B cell (primary cell): ENCODE measurements at regions not wholly inside any gene's neighbourhood (a gene's known extent, or its start where the extent isn't known, plus 50 kb on each side); places are given as distances from the start of the nearest gene placed in this dataset.

Source experiments
- ATAC-seq: fragments of 200-7000 bp; cut with Tn5 transposase; one replicate; pipeline ENCODE4 v1.10.0; 2021; ENCODE audit warnings: low read depth, mild to moderate bottlenecking, moderate number of reproducible peaks, moderate library complexity
- CTCF ChIA-PET: fragments of 350-600 bp; sonication (Branson Sonifier 250); formaldehyde crosslinking; loops from one replicate; lab custom pipeline; 2021; ENCODE audit warnings: antibody characterized with exemption, inconsistent platforms; lab: Charles Lee
- POLR2A ChIA-PET: fragments of 350-600 bp; sonication (Branson Sonifier 250); formaldehyde crosslinking; loops from one replicate; lab custom pipeline; 2021; ENCODE audit warnings: antibody characterized with exemption; lab: Charles Lee
- DNase-seq: peaks from one replicate; pipeline ENCODE4 v3.0.0; 2013
- H2AFZ ChIP-seq: 2 replicates; pipeline ENCODE4 v1.6.1; 2012; ENCODE audit warnings: mild to moderate bottlenecking, low read depth, low read length; ENCODE audit not compliant: insufficient read depth, poor library complexity, severe bottlenecking
- H3K27ac ChIP-seq, 2 donors: 1 replicate in 1 of 2; 2 replicates in 1 of 2; pipeline ENCODE4 v1.5.1; 2012 to 2013; ENCODE audit warnings: low read length in 2 of 2, mild to moderate bottlenecking in 2 of 2, moderate library complexity in 1 of 2
- H3K27me3 ChIP-seq, 4 experiments: fragments of 200-600 bp in 1 of 4; sonication (generic) in 1 of 4; replicated peaks in 1 of 4; 1 replicate in 2 of 4; 2 replicates in 2 of 4; pipeline versions ENCODE4 v1.6.1 to v1.7.0; 2013 to 2016; ENCODE audit warnings: low read length in 3 of 4, mild to moderate bottlenecking in 2 of 4, mixed read lengths in 1 of 4, moderate library complexity in 1 of 4; ENCODE audit not compliant: insufficient read depth in 4 of 4, control insufficient read depth in 3 of 4; ENCODE audit errors: control extremely low read depth in 1 of 4
- H3K36me3 ChIP-seq, 2 experiments: replicated peaks in 1 of 2; 1 replicate in 1 of 2; 2 replicates in 1 of 2; pipeline versions ENCODE4 v1.6.1 to v1.7.1; 2013; ENCODE audit warnings: low read length in 1 of 2; ENCODE audit not compliant: insufficient read depth in 2 of 2, control insufficient read depth in 1 of 2; ENCODE audit errors: control extremely low read depth in 1 of 2, extremely low read depth in 1 of 2
- H3K4me1 ChIP-seq, 2 donors: fragments of 200-600 bp in 1 of 2; sonication (generic) in 1 of 2; 1 replicate in 1 of 2; 2 replicates in 1 of 2; pipeline versions ENCODE4 v1.5.1 to v1.6.1; 2013 to 2017; ENCODE audit warnings: low read length in 2 of 2; ENCODE audit not compliant: control insufficient read depth in 2 of 2, insufficient read depth in 2 of 2
- H3K4me2 ChIP-seq: replicated peaks from 2 replicates; pipeline ENCODE3; 2012; ENCODE audit warnings: mild to moderate bottlenecking, low read depth, low read length; ENCODE audit not compliant: poor library complexity, severe bottlenecking
- H3K4me3 ChIP-seq, 5 experiments: fragments of 200-600 bp in 1 of 5; sonication (generic) in 1 of 5; 1 replicate in 3 of 5; 2 replicates in 2 of 5; pipeline versions ENCODE4 v1.5.1 to v1.7.0; 2011 to 2016; ENCODE audit warnings: low read length in 4 of 5, mild to moderate bottlenecking in 4 of 5, low read depth in 2 of 5, control low read depth in 1 of 5, moderate library complexity in 1 of 5; ENCODE audit not compliant: insufficient read depth in 1 of 5; ENCODE audit errors: control extremely low read depth in 1 of 5, extremely low read depth in 1 of 5
- H3K79me2 ChIP-seq: fragments of 200-600 bp; sonication (generic); one replicate; pipeline ENCODE4 v1.6.0; 2016; ENCODE audit warnings: low read length; ENCODE audit not compliant: control insufficient read depth, insufficient read depth
- H3K9ac ChIP-seq: fragments of 200-600 bp; sonication (generic); 2 replicates; pipeline ENCODE4 v1.6.1; 2017; ENCODE audit warnings: mild to moderate bottlenecking, low read length, moderate library complexity
- H3K9me3 ChIP-seq, 3 donors: one replicate each; pipeline versions ENCODE4 v1.6.1 to v1.7.1; 2013; ENCODE audit warnings: low read length in 2 of 3; ENCODE audit not compliant: control insufficient read depth in 2 of 3, insufficient read depth in 1 of 3; ENCODE audit errors: control extremely low read depth in 1 of 3
- H4K20me1 ChIP-seq: 2 replicates; pipeline ENCODE4 v1.6.0; 2012; ENCODE audit warnings: mild to moderate bottlenecking, low read length; ENCODE audit not compliant: insufficient read depth, control insufficient read depth, poor library complexity, severe bottlenecking
- H3K27ac Mint-ChIP-seq: one replicate; pipeline ENCODE4 v1.8.0; 2021; ENCODE audit warnings: mixed read lengths
- H3K27me3 Mint-ChIP-seq: one replicate; pipeline ENCODE4 v1.8.0; 2021; ENCODE audit warnings: mixed read lengths
- H3K4me1 Mint-ChIP-seq: one replicate; pipeline ENCODE4 v1.8.0; 2021; ENCODE audit warnings: mixed read lengths
- H3K4me3 Mint-ChIP-seq: one replicate; pipeline ENCODE4 v1.8.0; 2021; ENCODE audit warnings: mixed read lengths
- H3K9me3 Mint-ChIP-seq: one replicate; pipeline ENCODE4 v1.8.0; 2022; ENCODE audit warnings: mixed read lengths; ENCODE audit not compliant: insufficient read depth
- EZH2 ChIP-seq: IDR thresholded peaks from 2 replicates; pipeline ENCODE4 v1.6.1; 2012; ENCODE audit warnings: borderline replicate concordance, low read depth, mild to moderate bottlenecking, moderate library complexity, low read length; ENCODE audit not compliant: insufficient read depth, poor library complexity, severe bottlenecking
- WGBS: methylation state at CpG from one replicate; pipeline ENCODE4 v1.1.5; 2013; ENCODE audit warnings: missing lambda C conversion rate; ENCODE audit not compliant: insufficient coverage; 5-methylcytosine and 5-hydroxymethylcytosine counted together
- intact Hi-C: fragments of 100-400 bp; cut with micrococcal nuclease; formaldehyde crosslinking; loops from one replicate; pipeline ENCODE4 v1.10.0; 2022
- TF ChIP-seq, protein P1 (sequence below): fragments of 200-600 bp; IDR thresholded peaks from one replicate; pipeline ENCODE4 v1.8.0; 2022; ENCODE audit warnings: antibody characterized with exemption, mild to moderate bottlenecking

DNA sequence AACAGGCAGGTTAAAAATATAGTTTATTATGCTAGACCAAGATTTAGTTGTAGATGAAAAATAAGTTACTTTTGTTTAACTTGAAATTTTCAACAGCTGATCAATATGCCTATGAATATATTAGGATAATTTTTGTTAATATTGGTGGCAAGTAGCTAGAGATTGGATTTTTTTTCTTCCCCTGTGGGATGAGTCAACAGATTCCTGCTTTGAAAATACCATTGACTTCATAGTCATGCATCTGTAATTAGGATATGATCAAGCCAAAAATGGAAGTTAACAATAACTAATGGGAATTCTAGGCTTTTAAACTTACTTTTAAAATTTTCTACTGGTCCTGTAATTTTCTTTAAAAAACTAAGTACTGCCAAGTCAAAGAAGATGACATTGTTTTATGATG, 211.7 kb downstream of the ZIC1 start:
- CTCF ChIA-PET, result no interaction called here
- H3K27ac Mint-ChIP-seq, result no peak overlapping the region

DNA sequence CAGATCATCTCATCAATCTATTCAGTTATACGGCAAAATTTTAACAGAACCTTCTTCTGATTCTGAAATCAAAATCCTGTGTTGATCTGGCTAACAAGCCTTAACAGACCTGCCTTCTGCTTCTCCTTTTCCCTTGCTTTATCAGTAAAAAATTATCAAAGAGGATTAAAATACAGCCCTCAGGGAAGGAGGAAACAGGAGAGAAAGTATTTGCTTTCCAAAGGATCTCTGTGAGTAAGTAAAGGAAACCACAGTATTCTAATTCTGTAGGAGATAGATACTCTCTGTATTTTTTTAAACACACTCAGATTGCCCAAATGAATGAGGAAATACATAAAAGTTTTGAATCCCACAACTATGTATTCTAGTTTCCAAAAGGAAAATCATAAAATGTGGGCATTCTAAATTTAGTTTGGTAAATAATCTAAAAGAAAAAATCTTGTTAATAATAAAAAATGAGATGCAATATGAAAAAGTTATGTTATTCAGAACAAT, 221.8 kb downstream of the ZIC1 start:
- Histone ChIP-seq H3K4me2 (no peak overlapping the region), H3K4me1 (no peaks in the 10 kb centered on the region), H3K36me3 (no peaks in the 10 kb centered on the region), H3K27ac (no peak overlapping the region), H3K9me3 (peaks cover 0 to 4% (median 0%) of the 10 kb centered on the region in 3 donors), H2AFZ (no peak overlapping the region), H3K9ac (no peak overlapping the region), H3K27me3 (no peaks in the 10 kb centered on the region), H3K4me3 (no peak overlapping the region), H3K79me2 (no peaks in the 10 kb centered on the region), H4K20me1 (no peaks in the 10 kb centered on the region)
- ChIA-PET POLR2A (no interaction called here), CTCF (no interaction called here)
- no peaks in the 10 kb centered on the region for H3K4me1 Mint-ChIP-seq
- H3K9me3 Mint-ChIP-seq, result no peaks in the 10 kb centered on the region
- no peaks in the 10 kb centered on the region for H3K27me3 Mint-ChIP-seq
- intact Hi-C loops, result no loop called here
- no peak overlapping the region for H3K27ac Mint-ChIP-seq
- 100% methylated on average over 1 of the region's 1 CpG for WGBS
- no peak overlapping the region for H3K4me3 Mint-ChIP-seq
- TF ChIP-seq, protein P1, sequence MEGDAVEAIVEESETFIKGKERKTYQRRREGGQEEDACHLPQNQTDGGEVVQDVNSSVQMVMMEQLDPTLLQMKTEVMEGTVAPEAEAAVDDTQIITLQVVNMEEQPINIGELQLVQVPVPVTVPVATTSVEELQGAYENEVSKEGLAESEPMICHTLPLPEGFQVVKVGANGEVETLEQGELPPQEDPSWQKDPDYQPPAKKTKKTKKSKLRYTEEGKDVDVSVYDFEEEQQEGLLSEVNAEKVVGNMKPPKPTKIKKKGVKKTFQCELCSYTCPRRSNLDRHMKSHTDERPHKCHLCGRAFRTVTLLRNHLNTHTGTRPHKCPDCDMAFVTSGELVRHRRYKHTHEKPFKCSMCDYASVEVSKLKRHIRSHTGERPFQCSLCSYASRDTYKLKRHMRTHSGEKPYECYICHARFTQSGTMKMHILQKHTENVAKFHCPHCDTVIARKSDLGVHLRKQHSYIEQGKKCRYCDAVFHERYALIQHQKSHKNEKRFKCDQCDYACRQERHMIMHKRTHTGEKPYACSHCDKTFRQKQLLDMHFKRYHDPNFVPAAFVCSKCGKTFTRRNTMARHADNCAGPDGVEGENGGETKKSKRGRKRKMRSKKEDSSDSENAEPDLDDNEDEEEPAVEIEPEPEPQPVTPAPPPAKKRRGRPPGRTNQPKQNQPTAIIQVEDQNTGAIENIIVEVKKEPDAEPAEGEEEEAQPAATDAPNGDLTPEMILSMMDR, result no peak
- TF ChIP-seq EZH2, result no peak
- ATAC-seq (no peak), DNase-seq (no peak)

More for the DNA sequence above, 211.7 kb downstream of the ZIC1 start:
- Histone ChIP-seq H3K27ac (no peak overlapping the region), H3K27me3 (no peaks in the 10 kb centered on the region), H3K9ac (no peak overlapping the region), H3K36me3 (no peaks in the 10 kb centered on the region), H3K79me2 (no peaks in the 10 kb centered on the region), H2AFZ (no peak overlapping the region), H4K20me1 (no peaks in the 10 kb centered on the region), H3K4me3 (no peak overlapping the region), H3K4me2 (no peak overlapping the region), H3K4me1 (no peaks in the 10 kb centered on the region), H3K9me3 (no peaks in the 10 kb centered on the region)
- TF ChIP-seq EZH2, result no peak
- TF ChIP-seq, protein P1, result no peak
- ATAC-seq (no peak), DNase-seq (no peak)
- POLR2A ChIA-PET, result no interaction called here
- Mint-ChIP-seq H3K4me3 (no peak overlapping the region), H3K4me1 (no peaks in the 10 kb centered on the region), H3K27me3 (no peaks in the 10 kb centered on the region), H3K9me3 (peaks cover 3% of the 10 kb centered on the region)
- intact Hi-C loops, result no loop called here
